Activated CD8-positive, alpha-beta T cell treated with anti-CD3 and anti-CD28 coated beads for 36 hours (primary cell): ENCODE measurements at regions not wholly inside any gene's neighbourhood (a gene's known extent, or its start where the extent isn't known, plus 50 kb on each side); places are given as distances from the start of the nearest gene placed in this dataset.

ENCODE experiments used
- ATAC-seq: fragments of 200-7000 bp; cut with Tn5 transposase; one replicate; pipeline ENCODE4 v1.10.0; 2021; ENCODE audit warnings: mild to moderate bottlenecking, moderate library complexity
- CTCF ChIA-PET: fragments of 350-600 bp; sonication (Branson Sonifier 250); formaldehyde crosslinking; loops from one replicate; lab custom pipeline; 2021; ENCODE audit warnings: antibody characterized with exemption; lab: Charles Lee
- POLR2A ChIA-PET: fragments of 350-600 bp; sonication (Branson Sonifier 250); formaldehyde crosslinking; loops from one replicate; lab custom pipeline; 2021; ENCODE audit warnings: antibody characterized with exemption; lab: Charles Lee
- DNase-seq: peaks from one replicate; pipeline ENCODE4 v3.0.0-alpha.2; 2020
- H3K27ac Mint-ChIP-seq: one replicate; pipeline ENCODE4 v1.8.0; 2021; ENCODE audit warnings: mild to moderate bottlenecking, mixed read lengths
- H3K27me3 Mint-ChIP-seq: one replicate; pipeline ENCODE4 v1.8.0; 2021; ENCODE audit warnings: mixed read lengths
- H3K36me3 Mint-ChIP-seq: one replicate; pipeline ENCODE4 v1.8.0; 2021; ENCODE audit warnings: low read depth, mixed read lengths
- H3K4me1 Mint-ChIP-seq: one replicate; pipeline ENCODE4 v1.8.0; 2021; ENCODE audit warnings: low read depth, mixed read lengths
- H3K4me3 Mint-ChIP-seq: one replicate; pipeline ENCODE4 v1.8.0; 2021; ENCODE audit warnings: mild to moderate bottlenecking, moderate library complexity, mixed read lengths
- H3K9me3 Mint-ChIP-seq: one replicate; pipeline ENCODE4 v1.8.0; 2021; ENCODE audit warnings: mixed read lengths
- intact Hi-C: fragments of 100-400 bp; cut with micrococcal nuclease; formaldehyde crosslinking; loops from one replicate; pipeline ENCODE4 v1.10.0; 2022
- TF ChIP-seq, protein P1 (sequence below): fragments of 200-600 bp; IDR thresholded peaks from one replicate; pipeline ENCODE4 v1.8.0; 2022; ENCODE audit warnings: antibody characterized with exemption, mild to moderate bottlenecking

DNA sequence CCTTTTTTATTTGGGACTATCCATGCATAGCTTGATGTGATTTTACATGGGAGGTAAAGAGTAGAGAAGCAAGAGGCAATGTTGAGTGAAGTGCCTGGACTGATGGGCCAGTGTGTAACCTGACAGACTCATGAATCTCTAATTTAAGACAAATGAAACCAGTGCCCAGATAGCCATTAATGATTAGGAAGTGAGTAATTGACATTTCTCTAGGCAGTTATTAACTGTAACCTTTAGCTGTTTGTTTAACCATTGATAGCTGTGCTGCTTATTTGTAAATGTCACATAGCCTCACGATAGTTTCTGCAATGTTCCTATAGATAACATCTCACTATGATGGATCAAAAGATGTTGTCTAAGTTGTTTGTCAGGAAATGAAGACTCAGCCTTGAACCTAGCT, 1047.5 kb upstream of the SPRY2 start:
- CTCF ChIA-PET, result no interaction called here
- DNase-seq (no peak), ATAC-seq (no peak)
- Mint-ChIP-seq H3K4me1 (no peaks in the 10 kb centered on the region), H3K36me3 (no peaks in the 10 kb centered on the region), H3K9me3 (peaks cover 18% of the 10 kb centered on the region), H3K27me3 (no peaks in the 10 kb centered on the region), H3K27ac (no peak overlapping the region), H3K4me3 (no peak overlapping the region)
- POLR2A ChIA-PET, result no interaction called here
- intact Hi-C loops, result no loop called here
- TF ChIP-seq, protein P1, sequence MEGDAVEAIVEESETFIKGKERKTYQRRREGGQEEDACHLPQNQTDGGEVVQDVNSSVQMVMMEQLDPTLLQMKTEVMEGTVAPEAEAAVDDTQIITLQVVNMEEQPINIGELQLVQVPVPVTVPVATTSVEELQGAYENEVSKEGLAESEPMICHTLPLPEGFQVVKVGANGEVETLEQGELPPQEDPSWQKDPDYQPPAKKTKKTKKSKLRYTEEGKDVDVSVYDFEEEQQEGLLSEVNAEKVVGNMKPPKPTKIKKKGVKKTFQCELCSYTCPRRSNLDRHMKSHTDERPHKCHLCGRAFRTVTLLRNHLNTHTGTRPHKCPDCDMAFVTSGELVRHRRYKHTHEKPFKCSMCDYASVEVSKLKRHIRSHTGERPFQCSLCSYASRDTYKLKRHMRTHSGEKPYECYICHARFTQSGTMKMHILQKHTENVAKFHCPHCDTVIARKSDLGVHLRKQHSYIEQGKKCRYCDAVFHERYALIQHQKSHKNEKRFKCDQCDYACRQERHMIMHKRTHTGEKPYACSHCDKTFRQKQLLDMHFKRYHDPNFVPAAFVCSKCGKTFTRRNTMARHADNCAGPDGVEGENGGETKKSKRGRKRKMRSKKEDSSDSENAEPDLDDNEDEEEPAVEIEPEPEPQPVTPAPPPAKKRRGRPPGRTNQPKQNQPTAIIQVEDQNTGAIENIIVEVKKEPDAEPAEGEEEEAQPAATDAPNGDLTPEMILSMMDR, result no peak

DNA sequence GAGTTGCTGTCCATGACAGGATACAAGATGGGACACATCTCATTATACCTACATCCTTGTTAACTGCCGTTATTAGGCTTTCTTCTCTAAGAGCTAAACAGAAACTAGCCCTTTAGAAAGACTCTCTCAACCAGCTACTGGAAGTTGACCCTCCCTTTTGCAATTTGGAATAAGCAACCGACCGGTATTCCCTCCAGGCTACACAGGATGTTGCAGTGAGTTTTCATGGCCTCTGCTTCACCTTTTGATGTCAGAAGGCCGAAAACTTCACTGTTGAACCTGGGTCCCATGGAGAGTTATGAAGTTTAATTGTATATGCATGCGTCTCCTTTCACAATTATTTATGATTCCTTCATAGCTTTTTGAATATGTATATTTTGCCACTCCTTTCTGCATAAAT, 1042.5 kb upstream of the SPRY2 start:
- CTCF ChIA-PET, result no interaction called here
- intact Hi-C loops, result no loop called here
- ATAC-seq (no peak), DNase-seq (no peak)
- TF ChIP-seq, protein P1, result no peak
- Mint-ChIP-seq H3K36me3 (no peaks in the 10 kb centered on the region), H3K27me3 (no peaks in the 10 kb centered on the region), H3K27ac (no peak overlapping the region), H3K4me3 (no peak overlapping the region), H3K4me1 (no peaks in the 10 kb centered on the region), H3K9me3 (peaks cover 13% of the 10 kb centered on the region)
- POLR2A ChIA-PET, result no interaction called here

DNA sequence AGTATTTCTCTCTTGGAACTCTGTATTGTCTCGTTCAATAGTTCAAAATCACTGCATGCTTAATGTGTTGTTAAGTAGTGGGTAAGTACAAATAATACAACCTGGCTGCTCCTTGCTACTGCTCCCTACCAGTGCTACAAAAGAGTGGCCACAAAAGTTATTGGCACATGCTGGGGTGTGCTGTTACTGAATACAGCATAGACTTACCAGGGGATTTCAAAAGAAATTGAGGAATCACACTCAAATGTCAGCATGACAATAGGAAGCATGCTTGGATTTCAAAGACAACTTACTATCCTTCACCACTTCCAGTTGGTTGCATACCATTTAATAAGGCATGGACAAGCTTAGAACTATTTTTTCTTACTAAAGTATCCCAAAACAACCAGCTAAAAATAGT, 1041.3 kb upstream of the SPRY2 start:
- Mint-ChIP-seq H3K4me1 (no peaks in the 10 kb centered on the region), H3K27me3 (no peaks in the 10 kb centered on the region), H3K27ac (no peak overlapping the region), H3K36me3 (no peaks in the 10 kb centered on the region), H3K9me3 (peaks cover 10% of the 10 kb centered on the region), H3K4me3 (no peak overlapping the region)
- POLR2A ChIA-PET, result no interaction called here
- ATAC-seq (no peak), DNase-seq (no peak)
- intact Hi-C loops, result no loop called here
- TF ChIP-seq, protein P1, result no peak
- CTCF ChIA-PET, result no interaction called here

DNA sequence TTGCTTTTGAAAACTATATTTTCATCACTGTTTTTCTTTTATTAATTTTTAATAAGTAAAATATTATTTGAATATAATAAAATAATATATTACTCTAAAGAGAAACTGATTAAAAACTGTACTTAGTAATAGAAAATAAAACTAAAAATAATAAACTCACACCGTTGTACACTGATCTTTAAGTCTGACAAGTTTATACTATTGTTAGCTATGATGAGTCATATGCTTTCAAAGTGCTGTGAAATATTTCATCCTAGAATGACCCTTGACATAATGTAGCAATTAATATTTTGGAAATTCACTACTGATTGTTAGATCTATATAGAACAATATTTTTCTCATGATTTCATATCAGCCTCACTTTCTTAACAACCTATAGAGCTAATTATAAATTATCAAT, 1040.6 kb upstream of the SPRY2 start:
- no peak overlapping the region for H3K27ac Mint-ChIP-seq
- TF ChIP-seq, protein P1, result no peak
- H3K4me1 Mint-ChIP-seq, result no peaks in the 10 kb centered on the region
- no peak overlapping the region for H3K4me3 Mint-ChIP-seq
- ATAC-seq (no peak), DNase-seq (no peak)
- no peaks in the 10 kb centered on the region for H3K27me3 Mint-ChIP-seq
- ChIA-PET CTCF (no interaction called here), POLR2A (no interaction called here)
- intact Hi-C loops, result no loop called here
- peaks cover 10% of the 10 kb centered on the region for H3K9me3 Mint-ChIP-seq
- H3K36me3 Mint-ChIP-seq, result no peaks in the 10 kb centered on the region

DNA sequence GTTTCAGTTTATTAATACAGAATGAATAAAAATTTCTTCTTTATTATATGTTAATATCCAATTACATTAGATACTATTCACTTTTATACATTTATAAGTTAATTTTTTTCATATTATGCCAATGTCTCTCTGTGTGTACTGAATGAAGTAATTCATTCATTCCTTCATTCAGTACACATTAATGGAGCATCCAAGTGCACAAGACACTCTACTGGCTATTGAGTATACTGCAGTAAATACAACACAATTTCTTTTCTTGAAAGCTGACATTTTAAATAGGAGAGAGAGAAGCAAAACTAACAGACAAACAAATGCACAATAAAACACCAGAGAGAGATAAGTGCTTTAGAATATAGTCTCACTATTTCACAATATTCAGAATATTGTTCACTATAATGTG, 1038.3 kb upstream of the SPRY2 start:
- Mint-ChIP-seq H3K27me3 (no peaks in the 10 kb centered on the region), H3K4me3 (no peak overlapping the region), H3K4me1 (no peaks in the 10 kb centered on the region), H3K36me3 (no peaks in the 10 kb centered on the region), H3K9me3 (peaks cover 10% of the 10 kb centered on the region), H3K27ac (no peak overlapping the region)
- CTCF ChIA-PET, result no interaction called here
- intact Hi-C loops, result no loop called here
- DNase-seq (no peak), ATAC-seq (no peak)
- TF ChIP-seq, protein P1, result no peak
- POLR2A ChIA-PET, result no interaction called here
